ENCODE measurements at regions not wholly inside any gene's neighbourhood (a gene's known extent, or its start where the extent isn't known, plus 50 kb on each side); places are given as distances from the start of the nearest gene placed in this dataset.

GRCh38 chr11:26144911-26145310 is 187.0 kb upstream of the ANO3 start:
- no peak for DNase-seq (ENCODE audit: low read depth in 2 of 2)

- no peak for DNase-seq (ENCODE audit: low read depth in 2 of 2)
These were observed 182.3 kb upstream of the ANO3 start for GRCh38 chr11:26149585-26149984.

- no peak for DNase-seq (ENCODE audit: low read depth in 2 of 2)
These were observed 181.9 kb upstream of the ANO3 start for GRCh38 chr11:26150031-26150430.

GRCh38 chr11:26158251-26158650 is 173.7 kb upstream of the ANO3 start:
- DNase-seq (ENCODE audit: low read depth in 2 of 2): no peak

GRCh38 chr11:26162291-26162690 is 169.6 kb upstream of the ANO3 start:
- no peak for DNase-seq (ENCODE audit: low read depth in 2 of 2)

GRCh38 chr11:26186389-26186788 is 145.5 kb upstream of the ANO3 start:
- DNase-seq (ENCODE audit: low read depth in 2 of 2): no peak

- DNase-seq (ENCODE audit: low read depth in 2 of 2): no peak
These were observed 144.3 kb upstream of the ANO3 start for GRCh38 chr11:26187639-26188038.

- DNase-seq (ENCODE audit: low read depth in 2 of 2): no peak
These were observed 143.4 kb upstream of the ANO3 start for GRCh38 chr11:26188554-26188953.

GRCh38 chr11:26191193-26191592 is 140.7 kb upstream of the ANO3 start:
- DNase-seq (ENCODE audit: low read depth in 2 of 2): no peak

- DNase-seq (ENCODE audit: low read depth in 2 of 2): no peak
These were observed 138.1 kb upstream of the ANO3 start for GRCh38 chr11:26193694-26194365.

GRCh38 chr11:26194881-26195280 is 137.0 kb upstream of the ANO3 start:
- no peak for DNase-seq (ENCODE audit: low read depth in 2 of 2)

- no peak for DNase-seq (ENCODE audit: low read depth in 2 of 2)
These were observed 133.3 kb upstream of the ANO3 start for GRCh38 chr11:26198532-26199096.

GRCh38 chr11:26199331-26200095 is 132.4 kb upstream of the ANO3 start:
- no peak for DNase-seq (ENCODE audit: low read depth in 2 of 2)

- no peak for DNase-seq (ENCODE audit: low read depth in 2 of 2)
These were observed 130.5 kb upstream of the ANO3 start for GRCh38 chr11:26201411-26201810.

GRCh38 chr11:26202754-26203153 is 129.2 kb upstream of the ANO3 start:
- DNase-seq (ENCODE audit: low read depth in 2 of 2): no peak

- no peak for DNase-seq (ENCODE audit: low read depth in 2 of 2)
These were observed 127.8 kb upstream of the ANO3 start for GRCh38 chr11:26204101-26204500.

GRCh38 chr11:26204839-26205238 is 127.1 kb upstream of the ANO3 start:
- no peak for DNase-seq (ENCODE audit: low read depth in 2 of 2)

- DNase-seq (ENCODE audit: low read depth in 2 of 2): no peak
These were observed 112.5 kb upstream of the ANO3 start for GRCh38 chr11:26219183-26220117.

- DNase-seq (ENCODE audit: low read depth in 2 of 2): no peak
These were observed 106.3 kb upstream of the ANO3 start for GRCh38 chr11:26225646-26226045.

GRCh38 chr11:26227301-26227746 is 104.6 kb upstream of the ANO3 start:
- peak in 1 of 2 donors; percentile 62 for DNase-seq (ENCODE audit: low read depth in 2 of 2)

- DNase-seq (ENCODE audit: low read depth in 2 of 2): no peak
These were observed 103.9 kb upstream of the ANO3 start for GRCh38 chr11:26227883-26228502.
